HepG2 (cell line): ENCODE measurements at regions not wholly inside any gene's neighbourhood (a gene's known extent, or its start where the extent isn't known, plus 50 kb on each side); places are given as distances from the start of the nearest gene placed in this dataset.

Source experiments
- ATAC-seq: fragments of 200-7000 bp; cut with Tn5 transposase; 3 replicates; pipeline ENCODE4 v1.9.1; 2020; ENCODE audit warnings: mild to moderate bottlenecking, moderate library complexity
- BruUV-seq: library from RNA; stranded (reverse); fragments of 400-500 nt; replicated peaks from 2 replicates; lab custom pipeline; 2021; lab: Mats Ljungman, UMichigan
- CTCF ChIA-PET: fragments of 300-600 bp; formaldehyde crosslinking; extraction: SDS; loops from one replicate; lab custom pipeline; 2021; ENCODE audit warnings: low total read pairs, inconsistent platforms, low intra/inter-chr PET ratio; lab: Yijun Ruan, JAX
- POLR2A ChIA-PET: fragments of 350-600 bp; sonication (Branson Sonifier 250); formaldehyde crosslinking; loops from one replicate; lab custom pipeline; 2020; ENCODE audit warnings: antibody characterized with exemption, inconsistent platforms; lab: Yijun Ruan, JAX
- DNase-seq: peaks from one replicate; pipeline ENCODE4 v3.0.0-alpha.2; 2015; ENCODE audit warnings: low spot score
- FAIRE-seq: peaks from 3 replicates; lab custom pipeline; 2011; peaks lifted over from hg19 to GRCh38; lab: Jason Lieb, UNC
- H2AFZ ChIP-seq: one replicate; pipeline ENCODE4 v1.6.1; 2011; ENCODE audit warnings: low read length, inconsistent platforms
- H3K27ac ChIP-seq: fragments of 300-600 bp; 3 replicates; pipeline ENCODE4 v1.8.0; 2011; ENCODE audit warnings: mixed run types, mild to moderate bottlenecking, mixed read lengths, low read length, inconsistent platforms; ENCODE audit not compliant: insufficient read depth; ENCODE audit errors: extremely low read length
- H3K27me3 ChIP-seq, 2 experiments: fragments of 200-600 bp in 1 of 2; 2 replicates in 1 of 2; 3 replicates in 1 of 2; pipeline versions ENCODE4 v1.6.0 to v1.8.0; 2011; ENCODE audit warnings: low read length in 2 of 2, mild to moderate bottlenecking in 2 of 2, moderate library complexity in 2 of 2, inconsistent platforms in 1 of 2; ENCODE audit not compliant: insufficient read depth in 2 of 2, control insufficient read depth in 1 of 2
- H3K36me3 ChIP-seq, 2 experiments: fragments of 200-600 bp in 1 of 2; replicated peaks in 1 of 2; 2 replicates in 1 of 2; 3 replicates in 1 of 2; pipeline versions ENCODE4 v1.5.1 to v1.8.0; 2011; ENCODE audit warnings: low read length in 2 of 2, inconsistent platforms in 1 of 2; ENCODE audit not compliant: insufficient read depth in 2 of 2, control insufficient read depth in 1 of 2
- H3K4me1 ChIP-seq: 2 replicates; pipeline ENCODE4 v1.5.1; 2012; ENCODE audit warnings: low read length, inconsistent platforms; ENCODE audit not compliant: insufficient read depth
- H3K4me2 ChIP-seq: 2 replicates; pipeline ENCODE4 v1.6.0; 2011; ENCODE audit warnings: low read depth, low read length, inconsistent platforms
- H3K4me3 ChIP-seq, 3 experiments: fragments of 200-600 bp in 1 of 3; sonication (generic), shearing (Covaris generic) in 1 of 3; replicated peaks in 1 of 3; 2 replicates each; pipeline ENCODE4 v1.5.1; 2011 to 2016; ENCODE audit warnings: low read length in 3 of 3, inconsistent platforms in 2 of 3, low read depth in 2 of 3, mild to moderate bottlenecking in 2 of 3, control low read depth in 1 of 3, mixed read lengths in 1 of 3; ENCODE audit not compliant: insufficient read depth in 1 of 3
- H3K79me2 ChIP-seq: one replicate; pipeline ENCODE4 v1.6.1; 2011; ENCODE audit warnings: low read length, inconsistent platforms; ENCODE audit not compliant: insufficient read depth
- H3K9ac ChIP-seq: 2 replicates; pipeline ENCODE4 v1.6.0; 2011; ENCODE audit warnings: mild to moderate bottlenecking, low read depth, low read length, inconsistent platforms; ENCODE audit not compliant: insufficient read depth
- H3K9me3 ChIP-seq: 2 replicates; pipeline ENCODE4 v1.5.1; 2012; ENCODE audit warnings: mild to moderate bottlenecking, low read length
- H4K20me1 ChIP-seq: 2 replicates; pipeline ENCODE4 v1.6.0; 2011; ENCODE audit warnings: inconsistent platforms, mild to moderate bottlenecking, low read length, moderate library complexity; ENCODE audit not compliant: insufficient read depth
- BCL3 ChIP-seq: sonication (generic); formaldehyde crosslinking; IDR thresholded peaks from 2 replicates; pipeline ENCODE4 v1.5.1; 2020; ENCODE audit warnings: mild to moderate bottlenecking, missing genetic modification reagents, moderate library complexity
- CREB1 ChIP-seq, 2 experiments: fragments of 450-650 bp in 1 of 2; IDR thresholded peaks; 2 replicates each; pipeline ENCODE4 v1.6.1; 2016 to 2017; ENCODE audit warnings: control low read depth in 1 of 2, mild to moderate bottlenecking in 1 of 2, missing compliant biosample characterization in 1 of 2, missing genetic modification characterization in 1 of 2
- FIP1L1 ChIP-seq: fragments of 200-400 bp; formaldehyde crosslinking; IDR thresholded peaks from 2 replicates; pipeline ENCODE4 v1.6.1; 2018; ENCODE audit warnings: low read depth, mild to moderate bottlenecking, low read length, moderate library complexity, borderline replicate concordance; ENCODE audit not compliant: insufficient read depth
- FOXJ3 ChIP-seq: sonication (generic); formaldehyde crosslinking; IDR thresholded peaks from 2 replicates; pipeline ENCODE4 v1.4.0; 2020; ENCODE audit warnings: missing genetic modification reagents, mild to moderate bottlenecking, borderline replicate concordance
- IRF2 ChIP-seq: IDR thresholded peaks from 2 replicates; pipeline ENCODE4 v1.6.1; 2018; ENCODE audit warnings: missing genetic modification reagents, missing compliant biosample characterization
- NFYC ChIP-seq: IDR thresholded peaks from 2 replicates; pipeline ENCODE4 v1.6.1; 2016; ENCODE audit warnings: missing genetic modification reagents, missing compliant biosample characterization
- NR1H2 ChIP-seq: sonication (generic); formaldehyde crosslinking; IDR thresholded peaks from 2 replicates; pipeline ENCODE4 v1.8.1; 2022; ENCODE audit warnings: low read depth, missing genetic modification reagents, borderline replicate concordance
- TAF15 ChIP-seq: fragments of 200-400 bp; formaldehyde crosslinking; IDR thresholded peaks from one replicate; pipeline ENCODE4 v1.6.1; 2018; ENCODE audit warnings: mild to moderate bottlenecking, low read depth, low read length; ENCODE audit not compliant: poor library complexity, severe bottlenecking
- TIGD3 ChIP-seq: sonication (generic); formaldehyde crosslinking; IDR thresholded peaks from 2 replicates; pipeline ENCODE4 v1.5.1; 2020; ENCODE audit warnings: mild to moderate bottlenecking, missing genetic modification reagents, borderline replicate concordance
- ZNF20 ChIP-seq: sonication (generic); formaldehyde crosslinking; IDR thresholded peaks from 2 replicates; pipeline ENCODE4 v1.4.0; 2020; ENCODE audit warnings: mild to moderate bottlenecking, moderate library complexity, missing genetic modification reagents
- ZNF382 ChIP-seq: sonication (generic); formaldehyde crosslinking; IDR thresholded peaks from 2 replicates; pipeline ENCODE4 v1.5.0; 2020; ENCODE audit warnings: missing genetic modification reagents, mild to moderate bottlenecking, borderline replicate concordance
- ZNF503 ChIP-seq: sonication (generic); formaldehyde crosslinking; IDR thresholded peaks from 2 replicates; pipeline ENCODE4 v1.4.0; 2020; ENCODE audit warnings: missing genetic modification reagents
- ZSCAN30 ChIP-seq: sonication (generic); formaldehyde crosslinking; IDR thresholded peaks from 2 replicates; pipeline ENCODE4 v1.5.0; 2020; ENCODE audit warnings: mild to moderate bottlenecking, missing genetic modification reagents
- WGBS: methylation state at CpG from one replicate; pipeline ENCODE4 v1.1.6; 2017; ENCODE audit warnings: low lambda C conversion rate; 5-methylcytosine and 5-hydroxymethylcytosine counted together
- in situ Hi-C: cut with HindIII; loops from 2 replicates; pipeline ENCODE4 v1.10.0; 2017; ENCODE audit warnings: low pct_unique_long_range_greater_than_20kb; ENCODE audit not compliant: extremely low pct_ligation_motif_present
- intact Hi-C: fragments of 100-400 bp; cut with micrococcal nuclease; formaldehyde crosslinking; loops from one replicate; pipeline ENCODE4 v1.10.0; 2022; ENCODE audit not compliant: unreplicated experiment

- FAIRE-seq (no peak), DNase-seq (no peak), ATAC-seq (no peak)
- H2AFZ ChIP-seq = no peak overlapping the region
- intact Hi-C loops (no loop called here), in situ Hi-C loops (no loop called here)
- no peak for TF ChIP-seq IRF2 (CRISPR knock-in tag)
- no peak for TF ChIP-seq FIP1L1
- TF ChIP-seq ZNF20 (CRISPR knock-in tag) = no peak
- no peak for TF ChIP-seq ZNF382
- H4K20me1 ChIP-seq = no peaks in the 10 kb centered on the region
- H3K27me3 ChIP-seq = peaks cover 6 to 16% of the 10 kb centered on the region in 2 experiments; a peak in 3 of 5 replicates
- H3K9ac ChIP-seq = no peak overlapping the region
- no peaks in the 10 kb centered on the region for H3K36me3 ChIP-seq
- H3K4me2 ChIP-seq = no peak overlapping the region
- H3K4me1 ChIP-seq = no peaks in the 10 kb centered on the region
- WGBS = no CpG with 5 or more reads among the region's 5 CpGs
- H3K9me3 ChIP-seq = no peaks in the 10 kb centered on the region
- H3K4me3 ChIP-seq = no peak overlapping the region
- ChIA-PET CTCF (no interaction called here), POLR2A (no interaction called here)
- H3K27ac ChIP-seq = no peak overlapping the region
- no TSS peak for BruUV-seq
- no peaks in the 10 kb centered on the region for H3K79me2 ChIP-seq
These were observed 99.8 kb upstream of the RET start for GRCh38 chr10:42977032-42977416.

GRCh38 chr10:42979181-42979580, 97.7 kb upstream of the RET start:
- H4K20me1 ChIP-seq = no peaks in the 10 kb centered on the region
- no peak for DNase-seq
- H3K36me3 ChIP-seq = no peaks in the 10 kb centered on the region
- no peak overlapping the region for H3K4me2 ChIP-seq
- ChIA-PET CTCF (no interaction called here), POLR2A (no interaction called here)
- peaks cover 6 to 19% of the 10 kb centered on the region in 2 experiments; a peak in 3 of 5 replicates for H3K27me3 ChIP-seq
- no peak for FAIRE-seq
- no peak overlapping the region for H3K27ac ChIP-seq
- H3K4me3 ChIP-seq = no peak overlapping the region
- H3K79me2 ChIP-seq = no peaks in the 10 kb centered on the region
- in situ Hi-C loops = no loop called here
- no peak overlapping the region for H3K9ac ChIP-seq
- no peak for ATAC-seq
- no peak overlapping the region for H2AFZ ChIP-seq
- WGBS = 0% methylated on average over 1 of the region's 2 CpGs
- intact Hi-C loops = no loop called here
- no TSS peak for BruUV-seq
- H3K4me1 ChIP-seq = no peaks in the 10 kb centered on the region
- H3K9me3 ChIP-seq = no peaks in the 10 kb centered on the region
- no peak for TF ChIP-seq TIGD3 (CRISPR knock-in tag)
- no peak for TF ChIP-seq ZNF503 (CRISPR knock-in tag)
- no peak for TF ChIP-seq TAF15
- no peak for TF ChIP-seq NR1H2 (CRISPR knock-in tag)
- TF ChIP-seq ZSCAN30 (CRISPR knock-in tag) = no peak
- TF ChIP-seq CREB1 (IDR thresholded peaks at IDR 0.05) = peak; percentile 92
- TF ChIP-seq CREB1 (CRISPR knock-in tag; IDR thresholded peaks at IDR 0.05) = no peak
- TF ChIP-seq BCL3 (CRISPR knock-in tag) = no peak
- no peak for TF ChIP-seq NFYC
- no peak for TF ChIP-seq FOXJ3 (CRISPR knock-in tag)
